IPS-20b (cell line): ENCODE measurements at regions not wholly inside any gene's neighbourhood (a gene's known extent, or its start where the extent isn't known, plus 50 kb on each side); places are given as distances from the start of the nearest gene placed in this dataset.

Experiments
- H3K27ac ChIP-seq: one replicate; pipeline ENCODE4 v1.5.1; 2013; ENCODE audit warnings: low read length
- H3K27me3 ChIP-seq: 2 replicates; pipeline ENCODE4 v1.6.1; 2013; ENCODE audit warnings: mild to moderate bottlenecking, low read length, inconsistent platforms; ENCODE audit not compliant: insufficient read depth
- H3K36me3 ChIP-seq: 2 replicates; pipeline ENCODE4 v1.6.1; 2013; ENCODE audit warnings: low read depth, mild to moderate bottlenecking, inconsistent platforms, low read length, moderate library complexity; ENCODE audit not compliant: insufficient read depth
- H3K4me1 ChIP-seq: 2 replicates; pipeline ENCODE4 v1.6.1; 2013; ENCODE audit warnings: mild to moderate bottlenecking, control low read depth, inconsistent platforms, low read length, moderate library complexity; ENCODE audit not compliant: insufficient read depth
- H3K4me3 ChIP-seq: 2 replicates; pipeline ENCODE4 v1.5.1; 2013; ENCODE audit warnings: mild to moderate bottlenecking, low read length, inconsistent platforms
- H3K9ac ChIP-seq: 2 replicates; pipeline ENCODE4 v1.6.1; 2013; ENCODE audit warnings: low read depth, mild to moderate bottlenecking, inconsistent platforms, low read length, moderate library complexity
- H3K9me3 ChIP-seq: 2 replicates; pipeline ENCODE4 v1.6.1; 2013; ENCODE audit warnings: mild to moderate bottlenecking, low read depth, low read length, inconsistent platforms; ENCODE audit not compliant: insufficient read depth

DNA sequence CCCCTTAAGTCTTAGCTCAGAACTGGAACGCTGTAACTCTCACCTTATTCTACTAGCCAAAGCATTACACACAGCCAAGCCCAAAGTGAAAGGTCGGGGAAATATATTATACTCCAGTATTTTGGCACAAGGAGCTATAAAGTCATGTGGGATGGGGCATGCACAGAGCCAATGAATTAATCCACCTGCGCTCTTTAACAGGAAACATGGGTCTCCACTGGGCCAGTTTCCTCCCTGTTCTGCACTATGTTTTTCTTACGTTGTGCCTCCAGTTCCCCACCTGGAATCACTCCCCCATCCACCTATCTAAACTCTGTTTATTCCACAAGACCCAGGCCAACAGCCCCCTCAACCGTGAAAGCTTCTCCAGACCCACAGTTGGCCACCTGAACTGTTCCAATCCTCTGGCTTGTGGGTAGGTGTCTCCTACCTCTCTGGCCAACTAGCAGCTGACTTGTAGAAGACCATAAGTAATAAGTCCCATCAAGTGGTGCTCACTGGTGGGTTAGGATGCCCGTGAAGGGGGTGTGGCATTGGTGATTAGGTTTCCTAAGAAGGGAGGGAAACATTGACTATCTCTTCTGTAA is 286.9 kb downstream of the NPIPA8 start:
- Histone ChIP-seq H3K27me3 (no peaks in the 10 kb centered on the region; the same call in 1 of the 2 replicates), H3K9ac (no peak overlapping the region), H3K27ac (no peak overlapping the region), H3K9me3 (no peaks in the 10 kb centered on the region), H3K36me3 (no peaks in the 10 kb centered on the region), H3K4me1 (peaks cover 5% of the 10 kb centered on the region), H3K4me3 (no peak overlapping the region)

DNA sequence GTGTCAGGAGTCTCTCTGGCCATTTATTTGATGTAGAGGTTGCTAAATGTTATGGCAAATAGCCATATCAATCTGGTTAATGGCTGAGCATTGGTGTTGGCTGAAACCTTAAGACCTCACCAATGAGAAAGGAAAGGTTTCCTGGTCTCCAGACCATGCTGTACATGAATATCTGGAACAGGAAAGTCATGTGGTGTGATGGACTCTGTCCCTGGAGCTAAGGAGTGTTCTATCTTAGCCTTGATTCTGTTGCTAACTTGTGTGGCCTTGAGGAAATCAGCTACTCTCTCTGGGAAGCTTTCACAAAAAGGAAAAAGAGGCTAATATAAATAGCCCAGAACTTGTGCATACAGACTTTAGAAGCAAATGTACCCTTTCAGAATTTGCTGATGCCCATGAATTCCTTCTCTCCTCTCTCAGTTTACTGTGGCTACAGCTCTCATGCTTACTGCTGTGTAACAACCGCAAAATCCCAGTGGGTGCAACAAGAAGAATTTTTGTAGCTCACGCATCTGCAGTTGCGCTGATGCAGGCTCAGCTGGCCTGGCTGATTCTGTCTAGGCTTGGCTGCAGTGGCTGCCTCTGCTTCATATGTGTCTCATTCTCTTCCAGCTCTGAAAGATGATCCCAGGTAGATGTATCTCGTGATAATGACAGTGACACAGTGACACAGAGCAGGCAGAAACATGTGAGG is 287.5 kb downstream of the NPIPA8 start:
- Histone ChIP-seq H3K27me3 (no peaks in the 10 kb centered on the region; the same call in 1 of the 2 replicates), H3K4me3 (no peak overlapping the region), H3K36me3 (no peaks in the 10 kb centered on the region), H3K9me3 (no peaks in the 10 kb centered on the region), H3K9ac (no peak overlapping the region), H3K27ac (no peak overlapping the region), H3K4me1 (peaks cover 5% of the 10 kb centered on the region)

DNA sequence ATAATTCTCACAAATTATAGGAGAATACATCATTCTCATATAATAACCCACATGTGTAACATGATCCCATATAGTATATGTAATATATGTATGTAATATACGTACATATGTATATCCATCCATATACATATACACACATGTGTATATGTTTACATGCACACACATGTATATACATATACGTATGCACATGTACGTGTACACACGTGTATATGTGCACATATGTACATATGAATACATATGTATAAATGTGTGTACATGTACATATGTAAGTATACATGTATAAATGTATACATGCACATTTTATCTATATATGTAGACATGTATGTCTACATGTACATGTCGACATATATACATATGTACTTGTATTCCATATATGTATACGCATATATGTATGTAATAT is 288.8 kb downstream of the NPIPA8 start:
- Histone ChIP-seq H3K27me3 (no peaks in the 10 kb centered on the region; the same call in 1 of the 2 replicates), H3K4me1 (peaks cover 7% of the 10 kb centered on the region), H3K36me3 (no peaks in the 10 kb centered on the region), H3K9me3 (no peaks in the 10 kb centered on the region), H3K27ac (no peak overlapping the region), H3K9ac (no peak overlapping the region), H3K4me3 (no peak overlapping the region)

DNA sequence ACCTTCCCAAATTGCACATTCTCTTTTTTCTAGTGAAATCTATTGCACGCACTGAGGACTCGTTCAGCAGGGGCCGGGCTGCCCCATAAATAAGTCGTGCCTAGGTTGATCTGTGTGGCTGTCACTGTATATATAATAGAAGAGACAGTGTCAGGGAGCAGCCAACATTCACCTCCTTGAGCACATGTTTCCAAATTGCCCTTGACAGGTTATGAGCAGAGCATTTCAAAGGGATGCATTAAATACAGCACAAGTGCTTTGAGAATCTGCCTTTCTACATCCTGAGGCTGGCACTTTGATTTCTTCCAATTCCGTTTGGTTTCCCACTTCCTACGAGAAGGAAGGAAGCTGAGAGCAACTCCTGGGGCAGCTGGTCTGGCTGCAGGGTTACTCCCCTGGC is 291.2 kb downstream of the NPIPA8 start:
- Histone ChIP-seq H3K36me3 (no peaks in the 10 kb centered on the region), H3K4me3 (no peak overlapping the region), H3K4me1 (peaks cover 21% of the 10 kb centered on the region), H3K27me3 (no peaks in the 10 kb centered on the region), H3K9me3 (no peaks in the 10 kb centered on the region), H3K27ac (no peak overlapping the region), H3K9ac (no peak overlapping the region)

DNA sequence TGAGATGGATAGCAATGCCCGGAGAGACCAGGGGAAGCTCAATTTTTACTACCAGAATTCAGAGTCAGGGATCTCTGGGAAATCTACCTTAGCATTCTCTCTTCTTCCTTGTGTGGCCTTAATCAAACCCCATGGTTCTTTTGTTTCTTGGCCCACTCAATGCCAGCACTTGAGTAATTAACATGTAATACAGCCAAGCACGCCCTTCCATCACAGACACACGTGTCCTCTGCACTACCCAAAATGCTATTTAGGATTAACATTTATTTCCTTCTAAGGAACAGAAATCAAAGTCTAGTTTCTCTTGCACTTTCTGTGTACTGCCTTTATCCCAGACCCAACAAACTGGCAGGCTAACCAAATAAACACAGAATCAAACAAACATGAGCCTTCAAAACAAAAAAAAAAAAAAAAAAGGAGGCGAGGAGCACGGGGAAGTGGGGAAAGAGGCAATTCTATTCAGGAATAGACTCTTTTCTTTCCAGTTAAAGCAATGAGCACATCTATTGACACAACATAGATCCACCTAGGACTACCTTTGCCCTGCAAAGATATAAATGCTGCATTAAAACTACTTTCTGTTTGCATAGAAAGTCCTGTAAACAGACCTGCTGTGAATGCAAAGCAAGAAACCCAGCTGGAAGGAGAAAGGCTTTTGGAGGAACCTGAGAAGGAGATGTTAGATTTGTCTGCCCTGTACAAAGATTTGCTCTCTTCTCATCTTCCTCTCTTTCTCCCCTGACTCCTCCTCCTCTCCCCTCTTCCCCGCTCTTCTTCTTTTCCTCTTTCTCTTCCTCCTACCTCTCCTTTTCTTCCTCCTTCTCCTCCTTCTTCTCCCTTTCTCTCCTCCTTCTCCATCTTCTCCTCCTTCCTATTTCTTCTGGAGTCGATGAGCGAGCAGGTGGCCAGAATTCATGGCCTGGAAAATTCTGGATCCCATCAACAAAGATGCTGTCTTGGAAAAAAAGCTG is 294.4 kb downstream of the NPIPA8 start:
- Histone ChIP-seq H3K27me3 (no peaks in the 10 kb centered on the region), H3K9ac (no peak overlapping the region; the same call in 1 of the 2 replicates), H3K4me3 (no peak overlapping the region), H3K9me3 (no peaks in the 10 kb centered on the region), H3K36me3 (no peaks in the 10 kb centered on the region), H3K4me1 (peaks cover 19% of the 10 kb centered on the region), H3K27ac (no peak overlapping the region)

DNA sequence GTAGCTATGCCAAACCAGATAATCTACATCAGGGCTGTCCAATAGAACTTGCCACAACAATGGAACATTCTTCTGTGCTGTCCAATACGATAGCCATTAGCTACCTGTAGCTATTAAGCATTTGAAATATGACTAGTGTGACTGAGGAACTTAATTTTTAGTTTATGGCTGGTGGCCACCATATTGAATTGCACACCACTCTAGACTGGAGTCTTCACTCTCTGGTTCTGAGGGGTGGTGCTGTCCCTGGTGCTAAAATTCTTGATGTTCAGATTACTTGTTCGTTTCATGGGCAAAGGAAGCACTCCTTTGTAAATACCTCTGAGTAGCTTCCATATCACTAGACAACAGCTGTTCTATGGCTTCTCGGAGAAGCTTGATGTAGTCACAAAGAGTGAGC is 296.6 kb downstream of the NPIPA8 start:
- no peak overlapping the region for H3K27ac ChIP-seq
- H3K4me3 ChIP-seq = no peak overlapping the region
- no peaks in the 10 kb centered on the region for H3K9me3 ChIP-seq
- H3K36me3 ChIP-seq = no peaks in the 10 kb centered on the region
- H3K27me3 ChIP-seq = no peaks in the 10 kb centered on the region
- no peak overlapping the region for H3K9ac ChIP-seq
- peaks cover 15% of the 10 kb centered on the region for H3K4me1 ChIP-seq

DNA sequence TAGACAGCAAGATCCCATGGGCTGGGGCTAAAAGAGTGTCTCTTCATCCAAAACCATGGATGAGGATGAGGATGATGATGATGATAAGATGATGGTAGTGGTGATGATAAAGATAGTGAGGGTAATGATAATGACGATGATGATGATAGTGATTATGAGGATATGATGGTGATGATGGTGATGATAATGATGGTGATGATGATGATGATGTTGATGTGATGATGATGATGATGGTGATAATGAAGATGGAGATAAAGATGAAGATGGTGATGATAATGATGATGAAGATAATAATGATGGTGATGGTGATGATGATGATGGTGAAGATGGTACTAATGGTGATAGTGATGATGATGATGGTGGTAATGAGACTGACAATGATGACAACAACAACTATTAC is 299.5 kb downstream of the NPIPA8 start:
- Histone ChIP-seq H3K4me1 (peaks cover 9% of the 10 kb centered on the region), H3K4me3 (no peak overlapping the region), H3K36me3 (no peaks in the 10 kb centered on the region), H3K27ac (no peak overlapping the region), H3K27me3 (no peaks in the 10 kb centered on the region), H3K9ac (no peak overlapping the region), H3K9me3 (no peaks in the 10 kb centered on the region)

DNA sequence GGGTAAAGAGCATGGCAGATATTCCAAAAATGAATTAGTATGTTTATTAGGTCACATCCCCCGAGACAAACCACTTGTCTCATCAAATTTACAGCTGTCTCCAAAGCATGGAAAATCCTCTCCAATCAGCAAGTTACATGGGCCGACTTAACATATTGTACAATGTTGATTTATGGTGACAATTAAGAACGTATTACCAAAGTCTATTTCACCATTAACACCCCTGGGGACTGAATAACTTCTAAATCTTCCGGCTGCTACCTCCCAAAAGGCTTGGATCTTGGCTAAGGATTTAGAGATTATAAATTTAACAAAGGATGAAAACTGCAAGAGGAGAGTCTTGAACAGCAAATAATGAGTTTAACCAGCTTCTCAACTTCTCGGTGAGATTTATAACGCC is 311.9 kb downstream of the NPIPA8 start:
- Histone ChIP-seq H3K27ac (no peak overlapping the region), H3K9ac (no peak overlapping the region), H3K36me3 (no peaks in the 10 kb centered on the region), H3K9me3 (no peaks in the 10 kb centered on the region), H3K4me1 (no peaks in the 10 kb centered on the region), H3K4me3 (no peak overlapping the region), H3K27me3 (no peaks in the 10 kb centered on the region)

DNA sequence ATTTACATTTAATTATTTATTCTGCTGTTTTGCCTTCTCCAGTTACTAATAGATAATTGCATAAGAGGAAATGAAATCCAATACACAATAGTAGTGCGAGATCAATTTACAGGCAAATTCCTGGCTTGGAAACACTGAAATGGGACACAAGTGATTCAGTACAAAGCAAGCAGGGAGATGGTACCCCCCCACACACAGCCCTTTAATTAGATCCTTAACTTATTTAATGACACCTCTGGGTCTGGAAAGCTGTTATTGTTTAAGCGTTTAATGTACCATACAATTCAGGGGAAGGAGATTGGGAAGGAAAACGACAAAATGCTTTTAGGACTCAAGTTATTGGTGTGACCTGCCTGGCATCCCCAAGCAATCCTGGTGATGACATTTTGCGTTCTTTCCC is 318.2 kb downstream of the NPIPA8 start:
- no peaks in the 10 kb centered on the region for H3K36me3 ChIP-seq
- peaks cover 4% of the 10 kb centered on the region; the same call in 1 of the 2 replicates for H3K4me1 ChIP-seq
- H3K9ac ChIP-seq = no peak overlapping the region
- H3K9me3 ChIP-seq = no peaks in the 10 kb centered on the region
- no peaks in the 10 kb centered on the region for H3K27me3 ChIP-seq
- no peak overlapping the region for H3K4me3 ChIP-seq
- no peak overlapping the region for H3K27ac ChIP-seq

DNA sequence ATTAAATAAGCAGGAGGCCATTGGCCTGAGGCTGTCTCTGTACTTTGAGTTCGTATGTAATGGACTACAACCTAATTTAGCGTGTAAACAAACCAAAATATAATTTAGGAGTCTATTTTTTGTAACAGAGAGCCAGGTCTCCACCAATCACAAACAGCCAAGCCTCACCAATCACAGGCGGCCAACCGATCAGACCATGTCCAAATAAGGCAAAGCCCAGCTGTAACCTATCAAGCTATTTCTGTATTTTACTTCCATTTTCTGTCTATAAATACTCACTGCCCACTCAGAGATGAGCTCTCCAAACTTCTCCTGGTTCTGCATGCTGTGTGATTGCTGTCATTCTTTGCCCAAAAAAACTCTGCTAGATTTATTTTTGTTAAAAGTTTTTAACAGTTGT is 322.7 kb downstream of the NPIPA8 start:
- no peaks in the 10 kb centered on the region for H3K9me3 ChIP-seq
- H3K36me3 ChIP-seq = no peaks in the 10 kb centered on the region
- H3K4me1 ChIP-seq = peaks cover 4% of the 10 kb centered on the region; the same call in 1 of the 2 replicates
- no peak overlapping the region for H3K4me3 ChIP-seq
- H3K27ac ChIP-seq = no peak overlapping the region
- H3K9ac ChIP-seq = no peak overlapping the region
- no peaks in the 10 kb centered on the region for H3K27me3 ChIP-seq

DNA sequence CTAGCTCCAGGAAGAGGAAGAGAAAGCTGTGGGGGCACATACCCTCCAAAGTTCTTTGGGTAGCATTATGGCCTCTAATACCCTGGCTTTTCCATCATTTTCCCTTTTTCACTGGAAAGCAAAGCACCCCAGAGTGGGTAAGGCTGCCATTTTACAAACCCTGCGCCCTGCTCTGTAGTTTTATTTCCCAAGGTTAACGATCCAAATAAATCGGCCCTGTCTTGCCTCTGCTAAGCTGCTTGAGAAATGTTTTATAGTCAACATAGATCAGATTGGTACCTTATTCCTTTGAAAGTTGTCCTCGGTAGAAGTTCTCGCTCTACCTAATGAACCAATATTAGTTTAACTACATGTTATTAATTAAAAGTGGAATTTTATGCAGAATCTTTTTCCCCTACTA is 328.2 kb downstream of the NPIPA8 start:
- no peaks in the 10 kb centered on the region for H3K9me3 ChIP-seq
- H3K4me3 ChIP-seq = no peak overlapping the region
- H3K9ac ChIP-seq = no peak overlapping the region
- no peaks in the 10 kb centered on the region for H3K4me1 ChIP-seq
- H3K27me3 ChIP-seq = no peaks in the 10 kb centered on the region
- no peak overlapping the region for H3K27ac ChIP-seq
- H3K36me3 ChIP-seq = no peaks in the 10 kb centered on the region
